Renal pelvis (tissue), 1 donor: ENCODE measurements at regions not wholly inside any gene's neighbourhood (a gene's known extent, or its start where the extent isn't known, plus 50 kb on each side); places are given as distances from the start of the nearest gene placed in this dataset.

ENCODE experiments used
- DNase-seq: peaks from one replicate; pipeline ENCODE4 v3.0.0-alpha.2; 2013

- no peak for DNase-seq
These were observed 251.2 kb downstream of the BAMBI start for GRCh38 chr10:28928484-28928883.

GRCh38 chr10:28929942-28930341 lies 252.6 kb downstream of the BAMBI start:
- DNase-seq = no peak

- no peak for DNase-seq
These were observed 253.5 kb downstream of the BAMBI start for GRCh38 chr10:28930514-28931495.

- no peak for DNase-seq
These were observed 257.7 kb downstream of the BAMBI start for GRCh38 chr10:28935061-28935460.

GRCh38 chr10:28937959-28938358 lies 260.6 kb downstream of the BAMBI start:
- no peak for DNase-seq

- DNase-seq = no peak
These were observed 261.4 kb downstream of the BAMBI start for GRCh38 chr10:28938745-28939144.

- peak; percentile 90 for DNase-seq
These were observed 262.2 kb downstream of the BAMBI start for GRCh38 chr10:28939281-28940157.

GRCh38 chr10:28940158-28940888 lies 263.0 kb downstream of the BAMBI start:
- DNase-seq = no peak

GRCh38 chr10:28942012-28942411 lies 264.7 kb downstream of the BAMBI start:
- no peak for DNase-seq

GRCh38 chr10:28945959-28946358 lies 268.6 kb downstream of the BAMBI start:
- no peak for DNase-seq

GRCh38 chr10:28946479-28946878 lies 269.2 kb downstream of the BAMBI start:
- no peak for DNase-seq

- no peak for DNase-seq
These were observed 269.9 kb downstream of the BAMBI start for GRCh38 chr10:28947171-28947570.

GRCh38 chr10:28948046-28948445 lies 270.7 kb downstream of the BAMBI start:
- no peak for DNase-seq

- DNase-seq = no peak
These were observed 272.0 kb downstream of the BAMBI start for GRCh38 chr10:28949005-28950004.

- DNase-seq = no peak
These were observed 274.2 kb downstream of the BAMBI start for GRCh38 chr10:28951484-28951883.

- no peak for DNase-seq
These were observed 275.2 kb downstream of the BAMBI start for GRCh38 chr10:28952523-28952922.

- no peak for DNase-seq
These were observed 276.9 kb downstream of the BAMBI start for GRCh38 chr10:28954211-28954610.

GRCh38 chr10:28958468-28958867 lies 281.1 kb downstream of the BAMBI start:
- DNase-seq = no peak

GRCh38 chr10:28959850-28960501 lies 282.7 kb downstream of the BAMBI start:
- DNase-seq = no peak

GRCh38 chr10:28962768-28963167 lies 285.4 kb downstream of the BAMBI start:
- DNase-seq = no peak
